CD4-positive, alpha-beta T cell (primary cell): ENCODE measurements at regions not wholly inside any gene's neighbourhood (a gene's known extent, or its start where the extent isn't known, plus 50 kb on each side); places are given as distances from the start of the nearest gene placed in this dataset.

Experiments used
- ATAC-seq: fragments of 200-7000 bp; cut with Tn5 transposase; one replicate; pipeline ENCODE4 v1.10.0; 2022; ENCODE audit warnings: mild to moderate bottlenecking; ENCODE audit not compliant: poor library complexity
- CTCF ChIA-PET: fragments of 350-600 bp; sonication (Branson Sonifier 250); formaldehyde crosslinking; loops from one replicate; lab custom pipeline; 2021; ENCODE audit warnings: antibody characterized with exemption, inconsistent platforms; lab: Charles Lee
- POLR2A ChIA-PET: fragments of 350-600 bp; sonication (Branson Sonifier 250); formaldehyde crosslinking; loops from one replicate; lab custom pipeline; 2021; ENCODE audit warnings: antibody characterized with exemption, inconsistent platforms; lab: Charles Lee
- DNase-seq, 14 experiments: peaks; one replicate each; pipeline ENCODE4 v3.0.0-alpha.2; 2013 to 2020; ENCODE audit warnings: mixed read lengths in 2 of 14
- H3K27ac ChIP-seq, 2 donors: one replicate each; pipeline versions ENCODE4 v1.5.1 to v1.7.0; 2013; ENCODE audit warnings: low read length in 2 of 2, low read depth in 1 of 2, mild to moderate bottlenecking in 1 of 2
- H3K27me3 ChIP-seq, 2 experiments: 1 replicate in 1 of 2; 2 replicates in 1 of 2; pipeline versions ENCODE4 v1.6.1 to v1.7.0; 2013; ENCODE audit warnings: low read length in 2 of 2, control low read depth in 1 of 2, mild to moderate bottlenecking in 1 of 2, moderate library complexity in 1 of 2; ENCODE audit not compliant: insufficient read depth in 2 of 2, control insufficient read depth in 1 of 2
- H3K36me3 ChIP-seq: one replicate; pipeline ENCODE4 v1.6.1; 2013; ENCODE audit warnings: low read length, control low read depth; ENCODE audit not compliant: insufficient read depth
- H3K4me1 ChIP-seq: one replicate; pipeline ENCODE4 v1.6.1; 2013; ENCODE audit warnings: low read length, control low read depth; ENCODE audit not compliant: insufficient read depth
- H3K4me3 ChIP-seq: one replicate; pipeline ENCODE4 v1.5.1; 2013; ENCODE audit warnings: mild to moderate bottlenecking, low read length, moderate library complexity
- H3K9me3 ChIP-seq, 2 experiments: 1 replicate in 1 of 2; 2 replicates in 1 of 2; pipeline versions ENCODE4 v1.6.1 to v1.7.0; 2013; ENCODE audit warnings: low read length in 2 of 2, mild to moderate bottlenecking in 2 of 2, control low read depth in 1 of 2, moderate library complexity in 1 of 2; ENCODE audit not compliant: control insufficient read depth in 1 of 2, insufficient read depth in 1 of 2
- H3K27ac Mint-ChIP-seq: one replicate; pipeline ENCODE4 v1.8.0; 2020; ENCODE audit warnings: mixed read lengths
- H3K27me3 Mint-ChIP-seq: one replicate; pipeline ENCODE4 v1.8.0; 2021; ENCODE audit warnings: mixed read lengths
- H3K36me3 Mint-ChIP-seq: one replicate; pipeline ENCODE4 v1.8.0; 2021; ENCODE audit warnings: low read depth, mixed read lengths
- H3K4me1 Mint-ChIP-seq: one replicate; pipeline ENCODE4 v1.8.0; 2021; ENCODE audit warnings: low read depth, mixed read lengths
- H3K4me3 Mint-ChIP-seq: one replicate; pipeline ENCODE4 v1.8.0; 2020; ENCODE audit warnings: mild to moderate bottlenecking, mixed read lengths
- H3K9me3 Mint-ChIP-seq: one replicate; pipeline ENCODE4 v1.8.0; 2020; ENCODE audit warnings: mixed read lengths
- intact Hi-C, 2 experiments: fragments of 100-400 bp; cut with DNase I in 1 of 2; cut with micrococcal nuclease in 1 of 2; formaldehyde crosslinking; loops; one replicate each; pipeline versions ENCODE4 v1.15.1 to v1.9.0; 2023 to 2025; cut with DNase I, micrococcal nuclease
- TF ChIP-seq, protein P1 (sequence below): fragments of 200-600 bp; IDR thresholded peaks from one replicate; pipeline ENCODE4 v1.8.0; 2022; ENCODE audit warnings: antibody characterized with exemption, mild to moderate bottlenecking

- POLR2A ChIA-PET: no interaction called here
- Histone ChIP-seq H3K27me3 (peaks cover 0 to 2% of the 10 kb centered on the region in 2 experiments), H3K36me3 (no peaks in the 10 kb centered on the region), H3K27ac (no peak overlapping the region), H3K4me3 (no peak overlapping the region), H3K9me3 (no peaks in the 10 kb centered on the region), H3K4me1 (no peaks in the 10 kb centered on the region)
- Mint-ChIP-seq H3K4me3 (no peak overlapping the region), H3K27ac (no peak overlapping the region), H3K4me1 (no peaks in the 10 kb centered on the region), H3K36me3 (no peaks in the 10 kb centered on the region), H3K9me3 (peaks cover 6% of the 10 kb centered on the region), H3K27me3 (no peaks in the 10 kb centered on the region)
- DNase-seq (no peak), ATAC-seq (no peak)
- CTCF ChIA-PET: no interaction called here
- intact Hi-C loops: no loop called here
- TF ChIP-seq, protein P1, sequence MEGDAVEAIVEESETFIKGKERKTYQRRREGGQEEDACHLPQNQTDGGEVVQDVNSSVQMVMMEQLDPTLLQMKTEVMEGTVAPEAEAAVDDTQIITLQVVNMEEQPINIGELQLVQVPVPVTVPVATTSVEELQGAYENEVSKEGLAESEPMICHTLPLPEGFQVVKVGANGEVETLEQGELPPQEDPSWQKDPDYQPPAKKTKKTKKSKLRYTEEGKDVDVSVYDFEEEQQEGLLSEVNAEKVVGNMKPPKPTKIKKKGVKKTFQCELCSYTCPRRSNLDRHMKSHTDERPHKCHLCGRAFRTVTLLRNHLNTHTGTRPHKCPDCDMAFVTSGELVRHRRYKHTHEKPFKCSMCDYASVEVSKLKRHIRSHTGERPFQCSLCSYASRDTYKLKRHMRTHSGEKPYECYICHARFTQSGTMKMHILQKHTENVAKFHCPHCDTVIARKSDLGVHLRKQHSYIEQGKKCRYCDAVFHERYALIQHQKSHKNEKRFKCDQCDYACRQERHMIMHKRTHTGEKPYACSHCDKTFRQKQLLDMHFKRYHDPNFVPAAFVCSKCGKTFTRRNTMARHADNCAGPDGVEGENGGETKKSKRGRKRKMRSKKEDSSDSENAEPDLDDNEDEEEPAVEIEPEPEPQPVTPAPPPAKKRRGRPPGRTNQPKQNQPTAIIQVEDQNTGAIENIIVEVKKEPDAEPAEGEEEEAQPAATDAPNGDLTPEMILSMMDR: no peak
These were observed 674.3 kb downstream of the ACTL7B start for GRCh38 chr9:108181441-108181840.

GRCh38 chr9:108180541-108180940 is 675.2 kb downstream of the ACTL7B start:
- H3K4me1 ChIP-seq: no peaks in the 10 kb centered on the region
- peaks cover 9% of the 10 kb centered on the region for H3K9me3 Mint-ChIP-seq
- H3K27me3 Mint-ChIP-seq: no peaks in the 10 kb centered on the region
- H3K27ac Mint-ChIP-seq: no peak overlapping the region
- peaks cover 0 to 2% of the 10 kb centered on the region in 2 experiments for H3K27me3 ChIP-seq
- no peaks in the 10 kb centered on the region for H3K36me3 ChIP-seq
- no peaks in the 10 kb centered on the region for H3K36me3 Mint-ChIP-seq
- ChIA-PET CTCF (no interaction called here), POLR2A (no interaction called here)
- H3K9me3 ChIP-seq: peaks cover 0 to 2% of the 10 kb centered on the region in 2 experiments
- H3K4me3 ChIP-seq: no peak overlapping the region
- DNase-seq: no peak
- no peak for ATAC-seq
- no peak overlapping the region for H3K27ac ChIP-seq
- intact Hi-C loops: no loop called here
- H3K4me1 Mint-ChIP-seq: no peaks in the 10 kb centered on the region
- TF ChIP-seq, protein P1: no peak
- no peak overlapping the region for H3K4me3 Mint-ChIP-seq

- intact Hi-C loops: no loop called here
- H3K4me1 ChIP-seq: no peaks in the 10 kb centered on the region
- DNase-seq (no peak), ATAC-seq (no peak)
- H3K27ac Mint-ChIP-seq: no peak overlapping the region
- no peak overlapping the region for H3K4me3 ChIP-seq
- TF ChIP-seq, protein P1: no peak
- ChIA-PET CTCF (no interaction called here), POLR2A (no interaction called here)
- H3K9me3 ChIP-seq: peaks cover 0 to 5% of the 10 kb centered on the region in 2 experiments
- no peak overlapping the region for H3K27ac ChIP-seq
- peaks cover 0 to 2% of the 10 kb centered on the region in 2 experiments for H3K27me3 ChIP-seq
- H3K27me3 Mint-ChIP-seq: no peaks in the 10 kb centered on the region
- peaks cover 9% of the 10 kb centered on the region for H3K9me3 Mint-ChIP-seq
- no peak overlapping the region for H3K4me3 Mint-ChIP-seq
- H3K36me3 Mint-ChIP-seq: no peaks in the 10 kb centered on the region
- H3K4me1 Mint-ChIP-seq: no peaks in the 10 kb centered on the region
- no peaks in the 10 kb centered on the region for H3K36me3 ChIP-seq
These were observed 677.5 kb downstream of the ACTL7B start for GRCh38 chr9:108178318-108178717.
